Endothelial cell of umbilical vein (primary cell): ENCODE measurements at regions not wholly inside any gene's neighbourhood (a gene's known extent, or its start where the extent isn't known, plus 50 kb on each side); places are given as distances from the start of the nearest gene placed in this dataset.

Experiments used
- BruUV-seq: library from RNA; stranded (reverse); fragments of 400-500 nt; replicated peaks from 2 replicates; lab custom pipeline; 2021; lab: Mats Ljungman, UMichigan
- CTCF ChIA-PET: fragments of 300-600, 350-600 bp; sonication (Branson Sonifier 250); formaldehyde crosslinking; loops from one replicate; lab custom pipeline; 2021; ENCODE audit warnings: antibody characterized with exemption, inconsistent platforms; lab: Charles Lee
- POLR2A ChIA-PET: fragments of 300-600, 350-600 bp; sonication (Branson Sonifier 250); formaldehyde crosslinking; loops from one replicate; lab custom pipeline; 2021; ENCODE audit warnings: antibody characterized with exemption, inconsistent platforms; lab: Charles Lee
- DNase-seq: peaks from one replicate; pipeline ENCODE4 v3.0.0-alpha.2; 2011; ENCODE audit warnings: low read depth, low spot score
- FAIRE-seq: peaks from 2 replicates; lab custom pipeline; 2011; peaks lifted over from hg19 to GRCh38; lab: Jason Lieb, UNC
- H2AFZ ChIP-seq: 2 replicates; pipeline ENCODE4 v1.6.0; 2012; ENCODE audit warnings: low read depth, low read length, control low read depth, inconsistent platforms
- H3K27ac ChIP-seq: 2 replicates; pipeline ENCODE4 v1.5.1; 2011; ENCODE audit warnings: low read depth, mild to moderate bottlenecking, control low read depth, low read length, moderate library complexity; ENCODE audit not compliant: insufficient read depth
- H3K27me3 ChIP-seq, 2 experiments: 2 replicates each; pipeline versions ENCODE4 v1.6.0 to v1.6.1; 2011; ENCODE audit warnings: low read length in 2 of 2, mixed read lengths in 1 of 2; ENCODE audit not compliant: control insufficient read depth in 2 of 2, insufficient read depth in 2 of 2
- H3K36me3 ChIP-seq, 2 experiments: 2 replicates in 1 of 2; 3 replicates in 1 of 2; pipeline ENCODE4 v1.5.1; 2011; ENCODE audit warnings: low read length in 2 of 2, mild to moderate bottlenecking in 1 of 2, moderate library complexity in 1 of 2; ENCODE audit not compliant: control insufficient read depth in 2 of 2, insufficient read depth in 2 of 2; ENCODE audit errors: extremely low read depth in 1 of 2
- H3K4me1 ChIP-seq: 3 replicates; pipeline ENCODE4 v1.5.1; 2011; ENCODE audit warnings: mild to moderate bottlenecking, low read length; ENCODE audit not compliant: control insufficient read depth, insufficient read depth; ENCODE audit errors: extremely low read depth
- H3K4me2 ChIP-seq: 2 replicates; pipeline ENCODE4 v1.6.1; 2011; ENCODE audit warnings: low read length, control low read depth, mixed read lengths; ENCODE audit not compliant: insufficient read depth
- H3K4me3 ChIP-seq, 3 experiments: fragments of 200-600 bp in 1 of 3; sonication (generic), shearing (Covaris generic) in 1 of 3; replicated peaks in 1 of 3; 2 replicates each; pipeline ENCODE4 v1.5.1; 2011 to 2016; ENCODE audit warnings: control low read depth in 3 of 3, low read length in 3 of 3, mild to moderate bottlenecking in 2 of 3, inconsistent platforms in 1 of 3, low read depth in 1 of 3, moderate library complexity in 1 of 3; ENCODE audit not compliant: insufficient read depth in 1 of 3
- H3K79me2 ChIP-seq: 2 replicates; pipeline ENCODE4 v1.6.0; 2012; ENCODE audit warnings: low read length, inconsistent platforms; ENCODE audit not compliant: control insufficient read depth, insufficient read depth
- H3K9ac ChIP-seq: replicated peaks from 2 replicates; pipeline ENCODE3; 2011; ENCODE audit warnings: low read length, control low read depth; ENCODE audit not compliant: insufficient read depth; ENCODE audit errors: extremely low read depth
- H3K9me1 ChIP-seq: replicated peaks from 3 replicates; pipeline ENCODE4 v1.6.0; 2011; ENCODE audit warnings: mild to moderate bottlenecking, low read length; ENCODE audit not compliant: control insufficient read depth, insufficient read depth; ENCODE audit errors: extremely low read depth
- H3K9me3 ChIP-seq: replicated peaks from 2 replicates; pipeline ENCODE4 v1.5.1; 2012; ENCODE audit warnings: low read length, inconsistent platforms; ENCODE audit not compliant: control insufficient read depth, insufficient read depth
- H4K20me1 ChIP-seq: replicated peaks from 2 replicates; pipeline ENCODE3; 2011; ENCODE audit warnings: mild to moderate bottlenecking, low read length; ENCODE audit not compliant: control insufficient read depth, insufficient read depth; ENCODE audit errors: extremely low read depth
- CTCF ChIP-seq, 2 donors: IDR thresholded peaks; 1 replicate in 1 of 2; 2 replicates in 1 of 2; pipeline ENCODE4 v1.5.1; 2011; ENCODE audit warnings: low read length in 2 of 2, mild to moderate bottlenecking in 2 of 2, moderate library complexity in 2 of 2, control low read depth in 1 of 2, inconsistent platforms in 1 of 2, low read depth in 1 of 2; ENCODE audit not compliant: insufficient read depth in 1 of 2; ENCODE audit errors: extremely low read depth in 1 of 2
- EZH2 ChIP-seq: IDR thresholded peaks from 2 replicates; pipeline ENCODE4 v1.6.1; 2012; ENCODE audit warnings: borderline replicate concordance, low read depth, mild to moderate bottlenecking, moderate library complexity, low read length, inconsistent platforms; ENCODE audit not compliant: severe bottlenecking
- FOS ChIP-seq: IDR thresholded peaks from 2 replicates; pipeline ENCODE4 v1.6.1; 2011; ENCODE audit warnings: mild to moderate bottlenecking, low read length, moderate library complexity, borderline replicate concordance; ENCODE audit not compliant: insufficient read depth
- GATA2 ChIP-seq: IDR thresholded peaks from 2 replicates; pipeline ENCODE4 v1.7.0; 2011; ENCODE audit warnings: low read depth, mild to moderate bottlenecking, moderate library complexity, mixed read lengths, low read length; ENCODE audit not compliant: insufficient read length, insufficient read depth
- MAX ChIP-seq: IDR thresholded peaks from 2 replicates; pipeline ENCODE4 v1.6.1; 2011; ENCODE audit not compliant: insufficient read depth, insufficient read length
- POLR2A ChIP-seq: IDR thresholded peaks from 2 replicates; pipeline ENCODE4 v1.6.1; 2012; ENCODE audit warnings: low read depth, mild to moderate bottlenecking, control low read depth, low read length
- dilution Hi-C: fragments of 300-500 bp; cut with MboI; formaldehyde crosslinking; loops from one replicate; pipeline ENCODE4 v1.15.0; 2019; ENCODE audit warnings: low sequenced_read_pairs; ENCODE audit not compliant: extremely low pct_ligation_motif_present
- intact Hi-C: fragments of 100-400 bp; cut with micrococcal nuclease; formaldehyde crosslinking; loops from one replicate; pipeline ENCODE4 v1.10.0; 2022

GRCh38 chr5:145478651-145479050 is 356.5 kb downstream of the PRELID2 start:
- Histone ChIP-seq H2AFZ (no peak overlapping the region), H3K4me1 (peaks cover 16% of the 10 kb centered on the region), H3K9me3 (no peaks in the 10 kb centered on the region), H3K36me3 (no peaks in the 10 kb centered on the region), H3K79me2 (no peaks in the 10 kb centered on the region), H3K9ac (no peak overlapping the region), H3K4me3 (no peak overlapping the region), H4K20me1 (no peaks in the 10 kb centered on the region), H3K27me3 (no peaks in the 10 kb centered on the region), H3K27ac (no peak overlapping the region), H3K4me2 (no peak overlapping the region), H3K9me1 (no peaks in the 10 kb centered on the region)
- intact Hi-C loops (no loop called here), dilution Hi-C loops (no loop called here)
- TF ChIP-seq CTCF (IDR thresholded peaks at IDR 0.05; ENCODE audit: extremely low read depth in 1 of 2, insufficient read depth in 1 of 2, low read depth in 1 of 2, low read length in 2 of 2), result no peak
- TF ChIP-seq FOS, result no peak
- TF ChIP-seq GATA2, result no peak
- no peak for TF ChIP-seq EZH2
- TF ChIP-seq POLR2A, result no peak
- DNase-seq (no peak), FAIRE-seq (no peak)
- no TSS peak for BruUV-seq
- ChIA-PET CTCF (interaction anchor here (1.4 to 1.9 kb wide), 2 partner anchors 17 to 132 kb away, joined by 3 to 5 read pairs; no protein-coding TSS in a partner anchor), POLR2A (no interaction called here)

GRCh38 chr5:145473042-145473642 is 362.0 kb downstream of the PRELID2 start:
- Histone ChIP-seq H3K4me2 (no peak overlapping the region), H4K20me1 (no peaks in the 10 kb centered on the region), H3K4me1 (no peaks in the 10 kb centered on the region), H3K27ac (no peak overlapping the region), H3K4me3 (no peak overlapping the region), H3K79me2 (no peaks in the 10 kb centered on the region), H3K27me3 (no peaks in the 10 kb centered on the region), H3K9me1 (no peaks in the 10 kb centered on the region), H3K9me3 (no peaks in the 10 kb centered on the region), H3K9ac (no peak overlapping the region), H2AFZ (no peak overlapping the region), H3K36me3 (no peaks in the 10 kb centered on the region)
- no TSS peak for BruUV-seq
- no peak for FAIRE-seq
- dilution Hi-C loops (no loop called here), intact Hi-C loops (no loop called here)
- no peak for DNase-seq
- TF ChIP-seq GATA2 (no peak), EZH2 (no peak), MAX (no peak), CTCF (IDR thresholded peaks at IDR 0.05; ENCODE audit: extremely low read depth in 1 of 2, insufficient read depth in 1 of 2, low read depth in 1 of 2, low read length in 2 of 2) (no peak)
- ChIA-PET POLR2A (no interaction called here), CTCF (no interaction called here)
